GM23338 (cell line): ENCODE measurements at regions not wholly inside any gene's neighbourhood (a gene's known extent, or its start where the extent isn't known, plus 50 kb on each side); places are given as distances from the start of the nearest gene placed in this dataset.

Experiments
- ATAC-seq: fragments of 200-7000 bp; cut with Tn5 transposase; 3 replicates; pipeline ENCODE4 v1.9.1; 2020
- DNase-seq: peaks from one replicate; pipeline ENCODE4 v3.0.0-alpha.2; 2015; ENCODE audit warnings: low spot score
- H2AFZ ChIP-seq: fragments of 200-600 bp; sonication (generic); 2 replicates; pipeline ENCODE4 v1.8.0; 2016; ENCODE audit warnings: antibody characterized with exemption, mild to moderate bottlenecking, moderate library complexity
- H3F3A ChIP-seq: fragments of 200-600 bp; sonication (generic); replicated peaks from 2 replicates; pipeline ENCODE4 v1.8.0; 2017; ENCODE audit warnings: antibody characterized with exemption, mixed run types, low read depth
- H3K27ac ChIP-seq: fragments of 200-600 bp; sonication (generic); 2 replicates; pipeline ENCODE4 v1.6.1; 2016; ENCODE audit warnings: low read depth
- H3K27me3 ChIP-seq: fragments of 200-600 bp; sonication (generic); 2 replicates; pipeline ENCODE4 v1.8.0; 2016; ENCODE audit warnings: mild to moderate bottlenecking, mixed run types, moderate library complexity; ENCODE audit not compliant: insufficient read depth
- H3K36me3 ChIP-seq: fragments of 200-600 bp; sonication (generic); 2 replicates; pipeline ENCODE4 v1.8.0; 2016; ENCODE audit warnings: mild to moderate bottlenecking; ENCODE audit not compliant: insufficient read depth
- H3K4me1 ChIP-seq: fragments of 200-600 bp; sonication (generic); 2 replicates; pipeline ENCODE4 v1.8.0; 2016; ENCODE audit warnings: mild to moderate bottlenecking, moderate library complexity; ENCODE audit not compliant: insufficient read depth
- H3K4me2 ChIP-seq: fragments of 200-600 bp; sonication (generic); 2 replicates; pipeline ENCODE4 v1.7.1; 2017; ENCODE audit warnings: mixed run types
- H3K4me3 ChIP-seq: fragments of 200-600 bp; sonication (generic); 2 replicates; pipeline ENCODE4 v1.6.1; 2016; ENCODE audit warnings: mixed run types
- H3K79me2 ChIP-seq: fragments of 200-600 bp; sonication (generic); replicated peaks from 2 replicates; pipeline ENCODE4 v1.8.0; 2017; ENCODE audit warnings: mild to moderate bottlenecking; ENCODE audit not compliant: insufficient read depth
- H3K9me2 ChIP-seq: fragments of 200-600 bp; sonication (generic); 2 replicates; pipeline ENCODE4 v1.8.0; 2017; ENCODE audit not compliant: insufficient read depth
- H4K20me1 ChIP-seq: fragments of 200-600 bp; sonication (generic); replicated peaks from 2 replicates; pipeline ENCODE4 v1.8.0; 2017; ENCODE audit warnings: mild to moderate bottlenecking; ENCODE audit not compliant: insufficient read depth
- H3K27ac Mint-ChIP-seq: 2 replicates; pipeline ENCODE4 v1.8.0; 2020; ENCODE audit warnings: inconsistent platforms, mild to moderate bottlenecking, moderate library complexity, mixed read lengths
- H3K27me3 Mint-ChIP-seq: 3 replicates; pipeline ENCODE4 v1.8.0; 2022; ENCODE audit warnings: low read depth, mild to moderate bottlenecking, moderate library complexity, mixed read lengths, inconsistent platforms; ENCODE audit not compliant: insufficient read depth, poor library complexity
- H3K36me3 Mint-ChIP-seq: 3 replicates; pipeline ENCODE4 v1.8.0; 2021; ENCODE audit warnings: low read depth, mild to moderate bottlenecking, inconsistent platforms, moderate library complexity, mixed read lengths
- H3K4me1 Mint-ChIP-seq: 3 replicates; pipeline ENCODE4 v1.8.0; 2020; ENCODE audit warnings: mild to moderate bottlenecking, inconsistent platforms, mixed read lengths
- H3K4me3 Mint-ChIP-seq: 3 replicates; pipeline ENCODE4 v1.8.0; 2021; ENCODE audit warnings: moderate library complexity, mild to moderate bottlenecking, inconsistent platforms, mixed read lengths
- H3K9me3 Mint-ChIP-seq: 3 replicates; pipeline ENCODE4 v1.8.0; 2020; ENCODE audit warnings: moderate library complexity, mild to moderate bottlenecking, inconsistent platforms, mixed read lengths
- CTCF ChIP-seq, 2 experiments: fragments of 200-600 bp in 1 of 2; sonication (generic) in 1 of 2; conservative IDR thresholded peaks; 2 replicates each; pipeline versions ENCODE4 v1.5.1 to v1.6.1; 2016 to 2017; ENCODE audit warnings: antibody characterized with exemption in 2 of 2, low read depth in 2 of 2, mild to moderate bottlenecking in 2 of 2, moderate library complexity in 1 of 2
- JUNB ChIP-seq: IDR thresholded peaks from one replicate; pipeline ENCODE4 v1.6.1; 2016; ENCODE audit warnings: antibody characterized with exemption; ENCODE audit not compliant: unreplicated experiment
- NANOG ChIP-seq: IDR thresholded peaks from 2 replicates; pipeline ENCODE4 v1.6.1; 2016; ENCODE audit warnings: antibody characterized with exemption, borderline replicate concordance
- POLR2AphosphoS5 ChIP-seq: IDR thresholded peaks from 2 replicates; pipeline ENCODE4 v1.6.1; 2016; ENCODE audit warnings: antibody characterized with exemption, low read depth
- ZNF114 ChIP-seq: fragments of 250-450 bp; sonication (Bioruptor Pico); IDR thresholded peaks from 2 replicates; pipeline ENCODE4 v1.5.0; 2020; ENCODE audit warnings: mild to moderate bottlenecking, moderate library complexity
- ZNF331 ChIP-seq: fragments of 250-450 bp; sonication (Bioruptor Pico); IDR thresholded peaks from 2 replicates; pipeline ENCODE4 v1.5.0; 2020; ENCODE audit warnings: low read depth, mild to moderate bottlenecking, moderate library complexity
- TF ChIP-seq, protein P1 (sequence below): IDR thresholded peaks from one replicate; pipeline ENCODE4 v1.6.1; 2018; ENCODE audit warnings: antibody characterized with exemption; ENCODE audit not compliant: unreplicated experiment
- TF ChIP-seq, protein P2 (sequence below): IDR thresholded peaks from 2 replicates; pipeline ENCODE4 v1.6.1; 2016; ENCODE audit warnings: antibody characterized with exemption

DNA sequence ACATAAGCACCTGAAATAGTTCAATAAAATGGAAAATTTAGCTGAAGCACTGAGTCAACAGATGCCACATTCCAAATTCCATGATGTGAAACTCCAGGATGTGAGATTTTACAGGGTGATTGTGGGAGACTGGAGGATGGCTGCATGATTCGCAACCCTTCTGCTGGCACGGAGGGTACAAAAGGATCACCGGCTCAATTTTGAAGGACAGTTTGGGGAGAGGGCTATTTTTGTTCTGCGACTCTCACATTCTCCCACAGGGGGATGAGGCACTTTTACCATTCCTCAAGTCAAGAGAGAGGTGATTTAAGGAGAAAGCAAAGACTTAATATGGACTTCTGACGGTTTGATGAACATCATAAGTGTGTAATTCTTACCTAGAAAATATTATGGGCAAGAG, 138.1 kb upstream of the CWC22 start:
- Mint-ChIP-seq H3K36me3 (no peaks in the 10 kb centered on the region), H3K4me1 (peaks cover 43% of the 10 kb centered on the region), H3K9me3 (no peaks in the 10 kb centered on the region), H3K4me3 (no peak overlapping the region), H3K27me3 (peaks cover 1% of the 10 kb centered on the region), H3K27ac (peak overlapping the region; percentile 66)
- Histone ChIP-seq H4K20me1 (no peaks in the 10 kb centered on the region), H3F3A (no peaks in the 10 kb centered on the region), H3K9me2 (0 out of 2 replicates have a peak, but pooled peaks cover 5% of the 10 kb centered on the region), H2AFZ (no peak overlapping the region), H3K4me2 (peak overlapping the region; percentile 28), H3K4me1 (peaks cover 37% of the 10 kb centered on the region), H3K4me3 (no peak overlapping the region; the same call in 1 of the 2 replicates), H3K27me3 (no peaks in the 10 kb centered on the region), H3K79me2 (no peaks in the 10 kb centered on the region), H3K27ac (no peak overlapping the region), H3K36me3 (no peaks in the 10 kb centered on the region)
- ATAC-seq = peak; percentile 60
- TF ChIP-seq ZNF114 (CRISPR knock-in tag) (no peak), CTCF (conservative IDR thresholded peaks at IDR 0.05; ENCODE audit: low read depth in 2 of 2) (no peak), NANOG (no peak), ZNF331 (CRISPR knock-in tag) (no peak), JUNB (no peak), POLR2AphosphoS5 (no peak)
- TF ChIP-seq, protein P1, sequence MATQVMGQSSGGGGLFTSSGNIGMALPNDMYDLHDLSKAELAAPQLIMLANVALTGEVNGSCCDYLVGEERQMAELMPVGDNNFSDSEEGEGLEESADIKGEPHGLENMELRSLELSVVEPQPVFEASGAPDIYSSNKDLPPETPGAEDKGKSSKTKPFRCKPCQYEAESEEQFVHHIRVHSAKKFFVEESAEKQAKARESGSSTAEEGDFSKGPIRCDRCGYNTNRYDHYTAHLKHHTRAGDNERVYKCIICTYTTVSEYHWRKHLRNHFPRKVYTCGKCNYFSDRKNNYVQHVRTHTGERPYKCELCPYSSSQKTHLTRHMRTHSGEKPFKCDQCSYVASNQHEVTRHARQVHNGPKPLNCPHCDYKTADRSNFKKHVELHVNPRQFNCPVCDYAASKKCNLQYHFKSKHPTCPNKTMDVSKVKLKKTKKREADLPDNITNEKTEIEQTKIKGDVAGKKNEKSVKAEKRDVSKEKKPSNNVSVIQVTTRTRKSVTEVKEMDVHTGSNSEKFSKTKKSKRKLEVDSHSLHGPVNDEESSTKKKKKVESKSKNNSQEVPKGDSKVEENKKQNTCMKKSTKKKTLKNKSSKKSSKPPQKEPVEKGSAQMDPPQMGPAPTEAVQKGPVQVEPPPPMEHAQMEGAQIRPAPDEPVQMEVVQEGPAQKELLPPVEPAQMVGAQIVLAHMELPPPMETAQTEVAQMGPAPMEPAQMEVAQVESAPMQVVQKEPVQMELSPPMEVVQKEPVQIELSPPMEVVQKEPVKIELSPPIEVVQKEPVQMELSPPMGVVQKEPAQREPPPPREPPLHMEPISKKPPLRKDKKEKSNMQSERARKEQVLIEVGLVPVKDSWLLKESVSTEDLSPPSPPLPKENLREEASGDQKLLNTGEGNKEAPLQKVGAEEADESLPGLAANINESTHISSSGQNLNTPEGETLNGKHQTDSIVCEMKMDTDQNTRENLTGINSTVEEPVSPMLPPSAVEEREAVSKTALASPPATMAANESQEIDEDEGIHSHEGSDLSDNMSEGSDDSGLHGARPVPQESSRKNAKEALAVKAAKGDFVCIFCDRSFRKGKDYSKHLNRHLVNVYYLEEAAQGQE = no peak
- TF ChIP-seq, protein P2, sequence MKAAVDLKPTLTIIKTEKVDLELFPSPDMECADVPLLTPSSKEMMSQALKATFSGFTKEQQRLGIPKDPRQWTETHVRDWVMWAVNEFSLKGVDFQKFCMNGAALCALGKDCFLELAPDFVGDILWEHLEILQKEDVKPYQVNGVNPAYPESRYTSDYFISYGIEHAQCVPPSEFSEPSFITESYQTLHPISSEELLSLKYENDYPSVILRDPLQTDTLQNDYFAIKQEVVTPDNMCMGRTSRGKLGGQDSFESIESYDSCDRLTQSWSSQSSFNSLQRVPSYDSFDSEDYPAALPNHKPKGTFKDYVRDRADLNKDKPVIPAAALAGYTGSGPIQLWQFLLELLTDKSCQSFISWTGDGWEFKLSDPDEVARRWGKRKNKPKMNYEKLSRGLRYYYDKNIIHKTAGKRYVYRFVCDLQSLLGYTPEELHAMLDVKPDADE = no peak
- DNase-seq = peak; percentile 26

GRCh38 chr2:180144338-180144813, 137.3 kb upstream of the CWC22 start:
- Histone ChIP-seq H3K79me2 (no peaks in the 10 kb centered on the region), H3K4me2 (peak overlapping the region; percentile 28), H3K36me3 (no peaks in the 10 kb centered on the region), H3K9me2 (peaks cover 5% of the 10 kb centered on the region; the same call in 1 of the 2 replicates), H3K4me3 (no peak overlapping the region), H3K27me3 (no peaks in the 10 kb centered on the region), H3F3A (no peaks in the 10 kb centered on the region), H3K4me1 (peaks cover 37% of the 10 kb centered on the region), H3K27ac (no peak overlapping the region), H4K20me1 (no peaks in the 10 kb centered on the region), H2AFZ (no peak overlapping the region)
- DNase-seq = no peak
- no peaks in the 10 kb centered on the region for H3K36me3 Mint-ChIP-seq
- peaks cover 40% of the 10 kb centered on the region for H3K4me1 Mint-ChIP-seq
- H3K27ac Mint-ChIP-seq = no peak overlapping the region
- peak; percentile 47; the same call in 2 of the 3 replicates for ATAC-seq
- H3K4me3 Mint-ChIP-seq = no peak overlapping the region
- H3K9me3 Mint-ChIP-seq = no peaks in the 10 kb centered on the region
- peaks cover 1% of the 10 kb centered on the region for H3K27me3 Mint-ChIP-seq
- TF ChIP-seq ZNF331 (CRISPR knock-in tag) (no peak), CTCF (conservative IDR thresholded peaks at IDR 0.05; ENCODE audit: low read depth in 2 of 2) (no peak)
